ENCODE measurements at regions not wholly inside any gene's neighbourhood (a gene's known extent, or its start where the extent isn't known, plus 50 kb on each side); places are given as distances from the start of the nearest gene placed in this dataset.

- Histone ChIP-seq H3K4me1 (ENCODE audit: control insufficient read depth, insufficient read depth, low read length) (no peaks in the 10 kb centered on the region), H3K27me3 (replicated peaks in 1 of 2; ENCODE audit: control insufficient read depth in 2 of 2, insufficient read depth in 2 of 2, low read length in 1 of 2) (no peaks in the 10 kb centered on the region), H3K4me3 (no peak overlapping the region), H3K9me3 (replicated peaks; ENCODE audit: control insufficient read depth, insufficient read depth, low read length) (no peaks in the 10 kb centered on the region), H3K9ac (ENCODE audit: control insufficient read depth, insufficient read depth, low read length) (no peak overlapping the region), H3K27ac (ENCODE audit: control insufficient read depth, insufficient read depth) (no peak overlapping the region), H4K20me1 (ENCODE audit: control insufficient read depth, insufficient read depth) (no peaks in the 10 kb centered on the region), H3K4me2 (ENCODE audit: control insufficient read depth, insufficient read depth) (no peak overlapping the region), H2AFZ (ENCODE audit: control insufficient read depth, low read depth, low read length) (no peak overlapping the region), H3K36me3 (ENCODE audit: control insufficient read depth in 2 of 2, insufficient read depth in 2 of 2, low read length in 1 of 2) (no peaks in the 10 kb centered on the region), H3K79me2 (ENCODE audit: control insufficient read depth, insufficient read depth, low read length) (no peaks in the 10 kb centered on the region)
- CTCF ChIA-PET, result interaction anchor here (1.0 to 1.1 kb wide), 2 partner anchors 12 to 16 kb away, joined by 3 to 4 read pairs; no protein-coding TSS in a partner anchor
- ATAC-seq, result no peak
- 0% methylated on average over 1 of the region's 1 CpG for WGBS (ENCODE audit: insufficient coverage, insufficient replicate concordance, low lambda C conversion rate, missing lambda C conversion rate)
- in situ Hi-C loops (cut with MboI), result no loop called here
- BruUV-seq (replicated peaks), result no TSS peak
- DNase-seq (ENCODE audit: low read depth, low spot score), result no peak
- SMC1A ChIA-PET (ENCODE audit: uncharacterized antibody, unreplicated experiment), result interaction anchor here (0.7 to 1.2 kb wide), 2 partner anchors 10 to 143 kb away, joined by 3 to 8 read pairs; no protein-coding TSS in a partner anchor
- RAD21 ChIA-PET (ENCODE audit: unreplicated experiment), result no interaction called here
- intact Hi-C loops (cut with micrococcal nuclease; ENCODE audit: unreplicated experiment), result no loop called here
- FAIRE-seq, result no peak
- TF ChIP-seq BCL3 (IDR thresholded peaks at IDR 0.05; ENCODE audit: borderline replicate concordance, insufficient read depth, low read depth, low read length, poor library complexity, severe bottlenecking) (no peak), ZNF24 (IDR thresholded peaks at IDR 0.05) (no peak), SP1 (IDR thresholded peaks at IDR 0.05; ENCODE audit: low read depth, low read length) (no peak), TAF1 (IDR thresholded peaks at IDR 0.05; ENCODE audit: borderline replicate concordance, low read depth, low read length) (no peak), CHD2 (IDR thresholded peaks at IDR 0.05; ENCODE audit: borderline replicate concordance, low read depth, low read length) (no peak), HCFC1 (IDR thresholded peaks at IDR 0.05; ENCODE audit: low read length) (no peak), SMC3 (IDR thresholded peaks at IDR 0.05; ENCODE audit: borderline replicate concordance, low read length) (no peak), RFX5 (IDR thresholded peaks at IDR 0.05; ENCODE audit: low read depth, low read length) (no peak), IRF4 (IDR thresholded peaks at IDR 0.05; ENCODE audit: low read depth, low read length) (no peak), IRF3 (IDR thresholded peaks at IDR 0.05) (no peak), FOXM1 (IDR thresholded peaks at IDR 0.05; ENCODE audit: low read depth, low read length) (no peak), SMAD5 (IDR thresholded peaks at IDR 0.05; ENCODE audit: low read depth) (no peak)
- POLR2A ChIA-PET, result no interaction called here
Observed at GRCh38 chr4:62360156-62360545, 1160.0 kb downstream of the ADGRL3 start.

All from GM12878 (cell line).